ENCODE measurements at regions not wholly inside any gene's neighbourhood (a gene's known extent, or its start where the extent isn't known, plus 50 kb on each side); places are given as distances from the start of the nearest gene placed in this dataset.

DNA sequence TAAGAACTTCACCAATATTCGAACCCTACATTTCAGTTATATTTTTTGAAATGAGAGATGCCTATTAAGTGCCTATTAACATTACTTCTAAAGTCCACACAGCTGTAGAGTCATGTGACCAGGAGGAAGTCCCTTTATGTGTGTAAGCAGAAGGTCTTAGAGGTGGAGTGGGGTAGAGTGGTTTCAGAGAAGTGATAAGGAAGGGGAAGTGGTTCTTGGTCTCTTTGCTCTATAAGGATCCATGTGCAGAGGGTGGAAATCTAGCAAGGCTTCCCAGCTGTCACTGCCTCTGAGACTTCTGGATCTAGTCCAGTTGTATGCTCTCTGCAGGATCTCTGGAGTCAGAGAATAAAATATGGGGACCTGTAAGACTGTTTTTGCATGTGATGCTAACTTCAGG, 673.9 kb downstream of the FLRT2 start:
- TF ChIP-seq EP300 (IDR thresholded peaks at IDR 0.05) (no peak), POLR2A (IDR thresholded peaks at IDR 0.05) (no peak)
- TF ChIP-seq, protein P1, sequence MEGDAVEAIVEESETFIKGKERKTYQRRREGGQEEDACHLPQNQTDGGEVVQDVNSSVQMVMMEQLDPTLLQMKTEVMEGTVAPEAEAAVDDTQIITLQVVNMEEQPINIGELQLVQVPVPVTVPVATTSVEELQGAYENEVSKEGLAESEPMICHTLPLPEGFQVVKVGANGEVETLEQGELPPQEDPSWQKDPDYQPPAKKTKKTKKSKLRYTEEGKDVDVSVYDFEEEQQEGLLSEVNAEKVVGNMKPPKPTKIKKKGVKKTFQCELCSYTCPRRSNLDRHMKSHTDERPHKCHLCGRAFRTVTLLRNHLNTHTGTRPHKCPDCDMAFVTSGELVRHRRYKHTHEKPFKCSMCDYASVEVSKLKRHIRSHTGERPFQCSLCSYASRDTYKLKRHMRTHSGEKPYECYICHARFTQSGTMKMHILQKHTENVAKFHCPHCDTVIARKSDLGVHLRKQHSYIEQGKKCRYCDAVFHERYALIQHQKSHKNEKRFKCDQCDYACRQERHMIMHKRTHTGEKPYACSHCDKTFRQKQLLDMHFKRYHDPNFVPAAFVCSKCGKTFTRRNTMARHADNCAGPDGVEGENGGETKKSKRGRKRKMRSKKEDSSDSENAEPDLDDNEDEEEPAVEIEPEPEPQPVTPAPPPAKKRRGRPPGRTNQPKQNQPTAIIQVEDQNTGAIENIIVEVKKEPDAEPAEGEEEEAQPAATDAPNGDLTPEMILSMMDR (IDR thresholded peaks at IDR 0.05): no peak
